GM19395 (cell line): ENCODE measurements at regions not wholly inside any gene's neighbourhood (a gene's known extent, or its start where the extent isn't known, plus 50 kb on each side); places are given as distances from the start of the nearest gene placed in this dataset.
"Not testable (repeated sequence)": the region's sequence is repeated elsewhere in the genome, so short reads cannot be mapped to it uniquely, and the experiment has no call there.

Experiments
- ATAC-seq: cut with Tn5 transposase; IDR thresholded peaks from one replicate; pipeline ENCODE4 v1.9.1; 2021; ENCODE audit warnings: mild to moderate bottlenecking, moderate library complexity; ENCODE audit not compliant: unreplicated experiment

DNA sequence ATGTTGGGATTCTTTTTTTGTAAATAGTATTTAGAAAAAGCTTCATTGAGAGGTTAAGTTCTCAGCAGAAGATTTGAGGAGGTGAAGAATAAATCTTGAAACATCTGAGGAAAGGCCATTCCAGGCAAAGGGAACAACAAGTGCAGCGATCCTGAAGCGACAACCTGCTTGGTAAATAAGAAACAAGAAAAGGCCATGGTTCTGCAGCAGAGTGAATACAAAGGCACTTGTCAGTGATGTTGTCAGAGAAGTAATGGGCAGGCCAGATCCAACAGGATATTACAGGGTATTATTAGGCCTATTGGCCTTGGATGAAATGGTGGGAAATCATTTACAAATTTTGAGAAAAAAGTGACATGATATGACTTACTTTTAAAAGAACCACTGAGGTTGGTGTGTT is 960.0 kb downstream of the PLA2G4A start:
- no peak for ATAC-seq

DNA sequence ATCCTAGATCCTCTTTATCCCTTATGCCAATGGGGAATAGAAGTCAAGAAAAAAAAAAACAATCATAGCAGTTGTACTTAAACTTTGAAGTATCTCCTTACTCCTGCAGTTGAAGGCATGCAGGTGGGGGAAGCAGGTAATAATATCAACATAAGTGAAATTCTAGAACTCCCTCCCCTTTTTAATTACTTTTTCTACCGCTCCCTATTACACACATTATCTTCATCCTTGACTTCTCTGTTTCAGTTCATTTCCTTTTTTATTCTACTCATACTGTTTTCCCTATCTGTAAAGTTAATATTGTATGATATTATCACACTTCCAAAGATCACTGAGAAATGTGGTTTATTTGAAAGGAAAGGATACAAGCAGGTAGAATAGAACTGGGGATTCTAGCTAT is 962.0 kb downstream of the PLA2G4A start:
- no peak for ATAC-seq

GRCh38 chr1:187794561-187794960 is 965.8 kb downstream of the PLA2G4A start:
- no peak for ATAC-seq

DNA sequence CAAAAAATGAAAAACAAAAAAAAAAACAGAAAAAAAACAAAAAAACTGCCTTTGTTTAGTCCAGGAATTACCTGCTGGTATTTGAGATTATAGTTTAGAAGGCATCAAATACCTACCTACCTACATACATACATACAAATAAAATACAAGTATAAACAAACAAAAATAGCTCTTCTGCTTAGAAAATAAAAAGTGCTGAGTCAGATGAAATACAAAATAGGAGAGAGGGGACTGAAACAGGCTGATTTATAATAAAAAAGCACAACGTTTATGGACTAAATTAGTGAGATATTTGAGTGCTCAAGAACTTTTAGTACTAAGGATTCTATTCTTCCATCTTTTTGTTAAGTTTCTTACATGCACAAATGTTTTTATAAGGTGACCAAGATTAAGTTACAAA is 980.8 kb downstream of the PLA2G4A start:
- ATAC-seq, result no peak

DNA sequence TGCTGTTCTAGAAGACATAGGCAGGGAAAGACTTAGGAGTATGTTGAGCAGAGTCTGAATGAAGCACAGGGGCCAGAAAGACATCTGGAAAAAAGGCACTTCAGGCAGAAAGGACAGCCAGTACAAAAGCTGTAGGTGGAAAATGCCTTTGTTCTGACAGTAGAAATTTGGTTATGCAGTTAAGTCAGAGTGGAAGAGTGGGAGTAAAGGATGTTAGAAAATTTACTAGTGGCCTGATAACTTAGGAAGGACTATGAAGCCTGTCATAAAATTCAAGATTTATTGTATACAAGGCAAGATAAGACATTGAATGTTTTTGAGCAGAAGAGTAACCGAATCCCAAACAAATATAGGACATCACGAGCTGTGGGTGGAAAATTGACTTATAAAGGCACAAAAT is 987.9 kb downstream of the PLA2G4A start:
- ATAC-seq, result no peak

DNA sequence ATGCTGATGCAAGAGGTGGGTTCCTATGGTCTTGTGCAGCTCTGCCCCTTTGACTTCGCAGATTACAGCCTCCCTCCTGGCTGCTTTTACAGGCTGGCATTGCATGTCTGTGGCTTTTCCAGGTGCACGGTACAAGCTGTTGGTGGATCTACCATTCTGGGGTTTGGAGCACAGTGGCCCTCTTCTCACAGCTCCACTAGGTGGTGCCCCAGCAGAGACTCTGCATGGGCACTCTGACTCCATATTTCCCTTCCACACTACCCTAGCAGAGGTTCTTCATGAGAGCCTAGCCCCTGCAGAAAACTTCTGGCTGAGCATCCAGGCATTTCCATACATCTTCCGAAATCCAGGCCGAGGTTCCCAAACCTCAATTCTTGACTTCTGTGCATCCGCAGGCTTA is 989.0 kb downstream of the PLA2G4A start:
- ATAC-seq, result no peak

- ATAC-seq, result no peak
Observed at GRCh38 chr1:187819086-187819485, 990.3 kb downstream of the PLA2G4A start.

GRCh38 chr1:187836557-187836956 is 1007.8 kb downstream of the PLA2G4A start:
- no peak for ATAC-seq

DNA sequence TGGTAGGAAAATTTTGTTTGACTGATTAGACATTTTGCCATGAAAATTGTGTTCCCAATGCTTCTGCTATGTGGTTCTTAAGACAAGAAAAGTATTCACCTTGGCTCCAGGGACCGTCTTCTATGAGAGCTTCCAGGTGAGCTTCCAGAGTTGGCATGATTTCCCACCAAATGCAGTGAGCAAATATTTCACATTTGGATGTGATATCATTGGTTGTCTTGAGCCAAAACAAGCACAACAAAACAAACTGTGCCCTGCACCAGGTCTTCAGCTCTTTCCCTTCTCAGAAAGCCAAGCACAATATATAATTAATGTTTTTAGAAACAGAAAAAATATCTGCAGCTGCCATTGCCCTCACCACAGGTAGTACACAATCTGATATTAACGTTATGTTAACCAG is 1009.0 kb downstream of the PLA2G4A start:
- ATAC-seq, result no peak

DNA sequence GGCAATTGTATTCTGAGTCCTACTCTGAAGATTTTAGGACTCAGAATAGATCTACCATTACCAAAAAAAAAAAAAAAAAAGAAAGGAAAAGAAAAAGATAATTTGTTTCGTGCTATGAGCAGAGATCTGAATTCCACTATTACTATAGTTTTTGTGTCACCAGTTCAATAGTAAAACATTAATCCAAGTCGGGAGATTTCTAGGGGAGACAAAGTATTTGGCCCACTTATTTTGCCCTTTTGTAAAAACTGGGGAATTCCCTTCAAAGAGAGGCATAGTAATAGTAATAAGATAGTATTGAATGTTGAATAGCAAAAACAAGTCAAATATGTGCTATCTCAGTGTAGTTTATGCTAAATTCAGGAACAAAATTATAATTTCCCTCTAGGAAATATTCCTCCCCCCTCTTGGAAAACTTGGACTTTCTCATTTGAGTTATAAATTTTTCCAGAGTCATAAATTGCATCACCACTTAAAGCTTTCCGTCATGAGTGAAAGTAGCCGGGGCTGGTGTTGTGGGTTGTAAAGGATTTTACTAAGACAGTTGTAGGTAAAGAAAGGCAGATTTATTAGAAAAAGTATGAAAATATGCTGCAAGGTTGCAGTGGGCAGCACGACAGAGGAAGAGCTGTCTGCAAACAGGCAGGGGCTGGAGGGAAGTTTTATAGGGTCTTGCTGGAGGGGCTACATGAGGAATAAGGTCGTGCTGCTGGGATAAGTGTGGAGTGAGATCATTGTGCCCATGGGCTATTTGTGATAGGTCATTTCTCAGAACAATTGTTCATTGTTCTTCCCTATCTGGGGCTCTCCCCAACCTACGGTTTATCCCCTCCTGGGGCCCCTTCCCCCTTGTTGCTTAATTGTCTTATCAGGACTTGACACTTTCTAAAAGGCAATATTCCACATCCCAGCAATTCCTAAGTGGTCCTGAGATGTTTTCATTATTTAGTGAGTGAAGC is 1009.9 kb downstream of the PLA2G4A start:
- no peak for ATAC-seq

DNA sequence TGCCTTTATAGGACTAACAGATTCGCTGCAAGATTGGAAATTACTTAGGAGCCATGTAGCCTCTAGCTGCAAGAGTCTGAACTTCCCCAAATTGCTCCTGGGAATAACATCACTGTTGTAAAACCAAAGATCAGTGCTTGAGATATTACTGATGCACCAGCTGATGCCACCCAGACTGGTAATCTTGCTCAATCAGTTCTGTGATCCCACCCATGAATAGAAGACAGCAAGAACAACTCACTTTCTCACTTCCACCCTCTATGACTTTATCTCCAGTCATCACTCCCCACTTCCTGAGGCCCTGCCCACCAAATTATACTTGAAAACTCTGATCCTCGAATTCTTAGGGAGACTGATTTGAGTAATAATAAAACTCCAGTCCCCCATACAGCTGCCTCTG is 1011.1 kb downstream of the PLA2G4A start:
- ATAC-seq, result no peak

DNA sequence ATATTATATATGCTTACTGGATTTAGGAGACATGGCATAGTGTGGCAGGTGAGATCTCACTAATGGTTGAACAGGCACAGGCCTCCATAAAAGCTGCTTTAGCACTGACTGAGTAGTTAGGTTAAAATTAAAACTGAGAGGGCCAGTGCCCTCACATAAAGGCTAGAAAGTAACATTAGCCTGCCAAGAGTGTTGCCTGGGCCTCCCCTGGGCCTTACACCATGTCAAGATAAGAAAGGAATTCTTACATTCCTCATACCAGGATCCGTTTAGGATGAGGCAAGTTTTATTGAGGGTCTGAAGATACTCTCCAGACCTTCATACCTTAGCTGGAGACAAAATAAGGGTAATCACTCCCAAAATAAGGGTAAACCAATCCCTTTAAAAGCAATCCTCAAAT is 1011.8 kb downstream of the PLA2G4A start:
- ATAC-seq, result no peak

- no peak for ATAC-seq
Observed at GRCh38 chr1:187842406-187843165, 1013.8 kb downstream of the PLA2G4A start.

GRCh38 chr1:187844313-187844712 is 1015.6 kb downstream of the PLA2G4A start:
- no peak for ATAC-seq

DNA sequence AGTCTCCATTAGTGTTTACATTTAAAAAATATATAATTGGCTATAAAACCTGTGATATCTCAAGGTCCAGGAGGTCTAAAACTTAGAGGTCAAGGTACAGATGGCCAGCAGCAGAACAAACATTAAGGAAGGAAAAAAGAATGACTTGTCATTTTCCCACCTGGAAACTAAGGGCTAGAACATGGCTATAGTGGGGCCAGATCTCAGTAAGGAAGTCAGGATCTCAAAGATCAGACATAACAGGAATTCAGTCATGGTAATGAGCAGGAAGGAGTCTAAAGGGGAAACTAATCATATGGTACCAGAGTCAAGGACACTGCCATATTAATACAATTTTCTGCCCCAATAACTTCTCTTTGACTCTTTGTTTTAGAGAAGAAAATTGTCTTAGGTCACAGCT is 1018.8 kb downstream of the PLA2G4A start:
- ATAC-seq, result no peak

DNA sequence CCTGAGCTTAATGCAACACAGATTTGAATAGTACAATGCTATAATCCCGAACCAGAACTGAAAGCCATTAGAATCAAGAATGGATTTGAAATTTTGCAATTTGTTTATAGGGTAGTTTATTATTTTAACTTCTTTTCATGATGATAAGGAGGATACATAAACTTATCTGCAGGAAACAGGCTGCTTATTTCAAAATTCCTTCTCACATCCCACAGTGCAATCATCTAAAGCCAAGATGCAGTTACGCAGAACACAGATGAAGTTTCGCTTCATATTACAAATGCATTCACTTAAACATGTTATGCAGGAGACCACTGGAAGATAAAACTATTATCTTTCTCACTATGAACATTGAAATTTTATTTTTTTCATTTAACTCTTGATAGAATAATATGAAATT is 1019.6 kb downstream of the PLA2G4A start:
- ATAC-seq, result no peak

DNA sequence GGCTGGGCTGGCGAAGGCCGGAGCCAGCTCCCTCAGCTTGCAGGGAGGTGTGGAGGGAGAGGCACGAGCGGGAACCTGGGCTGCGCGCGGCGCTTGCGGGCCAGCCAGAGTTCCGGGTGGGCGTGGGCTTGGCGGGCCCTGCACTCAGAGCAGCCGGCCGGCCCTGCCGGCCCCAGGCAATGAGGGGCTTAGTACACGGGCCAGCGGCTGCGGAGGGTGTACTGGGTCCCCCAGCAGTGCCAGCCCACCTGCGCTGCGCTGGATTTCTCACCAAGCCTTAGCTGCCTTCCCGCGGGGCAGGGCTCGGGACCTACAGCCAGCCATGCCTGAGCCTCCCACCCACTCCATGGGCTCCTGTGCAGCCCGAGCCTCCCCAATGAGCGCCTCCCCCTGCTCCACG is 1021.4 kb downstream of the PLA2G4A start:
- ATAC-seq, result not testable (repeated sequence)

GRCh38 chr1:187853505-187853904 is 1024.8 kb downstream of the PLA2G4A start:
- ATAC-seq, result no peak

DNA sequence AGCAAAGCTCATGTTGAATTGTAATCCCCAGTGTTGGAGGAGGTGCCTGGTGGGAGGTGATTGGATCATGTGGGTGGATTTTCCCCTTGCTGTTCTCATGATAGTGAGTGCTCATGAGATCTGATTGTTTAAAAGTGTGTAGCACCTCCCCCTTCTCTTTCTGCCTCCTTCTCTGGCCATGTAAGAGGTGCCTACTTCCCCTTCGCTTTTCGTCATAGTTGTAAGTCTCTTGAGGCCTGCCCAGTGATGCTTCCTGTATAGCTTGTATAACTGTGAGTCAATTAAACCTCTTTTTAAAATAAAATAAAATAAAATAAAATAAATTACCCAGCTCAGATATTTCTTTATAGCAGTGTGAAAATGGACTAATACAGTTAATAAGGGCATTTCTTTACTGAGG is 1025.7 kb downstream of the PLA2G4A start:
- ATAC-seq, result no peak

DNA sequence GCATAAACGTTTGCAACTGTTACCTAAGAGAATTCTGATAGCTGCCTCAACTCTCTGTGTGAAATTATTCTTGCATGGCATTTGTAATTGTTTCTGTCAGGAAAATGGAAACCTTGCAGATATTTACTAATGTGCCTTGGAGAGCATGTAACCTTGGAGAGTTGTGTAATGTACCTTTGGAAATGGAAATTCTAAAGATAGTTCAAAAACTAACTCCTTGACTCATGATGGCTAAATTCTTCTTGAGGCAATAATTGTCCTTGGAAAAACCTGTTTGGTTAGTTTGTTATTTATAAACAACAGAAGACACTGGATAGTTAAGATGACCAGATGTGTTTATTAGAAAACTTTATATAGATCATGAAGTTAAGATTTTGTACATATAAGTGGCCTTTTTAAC is 1033.8 kb downstream of the PLA2G4A start:
- no peak for ATAC-seq

GRCh38 chr1:187870552-187870951 is 1041.8 kb downstream of the PLA2G4A start:
- ATAC-seq, result no peak
